CD1c-positive myeloid dendritic cell (primary cell): ENCODE measurements at regions not wholly inside any gene's neighbourhood (a gene's known extent, or its start where the extent isn't known, plus 50 kb on each side); places are given as distances from the start of the nearest gene placed in this dataset.
"Not testable (repeated sequence)": the region's sequence is repeated elsewhere in the genome, so short reads cannot be mapped to it uniquely, and the experiment has no call there.

ENCODE experiments used
- DNase-seq: peaks from one replicate; pipeline ENCODE4 v3.0.0-alpha.2; 2016; ENCODE audit errors: extremely low spot score

- not testable (repeated sequence) for DNase-seq
These were observed 747.6 kb downstream of the SPATA31A6 start for GRCh38 chr9:42931045-42931444.

GRCh38 chr9:42937583-42938235 is 754.2 kb downstream of the SPATA31A6 start:
- DNase-seq = not testable (repeated sequence)

GRCh38 chr9:42947050-42947449 is 763.6 kb downstream of the SPATA31A6 start:
- not testable (repeated sequence) for DNase-seq

GRCh38 chr9:42951239-42951638 is 767.8 kb downstream of the SPATA31A6 start:
- DNase-seq = not testable (repeated sequence)

- not testable (repeated sequence) for DNase-seq
These were observed 781.7 kb downstream of the SPATA31A6 start for GRCh38 chr9:42965155-42965554.

GRCh38 chr9:42971872-42972271 is 788.4 kb downstream of the SPATA31A6 start:
- DNase-seq = not testable (repeated sequence)

GRCh38 chr9:42974725-42975124 is 791.3 kb downstream of the SPATA31A6 start:
- peak; percentile 1 for DNase-seq

- DNase-seq = not testable (repeated sequence)
These were observed 801.3 kb downstream of the SPATA31A6 start for GRCh38 chr9:42984761-42985160.
